KMS-11 (cell line): ENCODE measurements at regions not wholly inside any gene's neighbourhood (a gene's known extent, or its start where the extent isn't known, plus 50 kb on each side); places are given as distances from the start of the nearest gene placed in this dataset.

Experiments
- H2AFZ ChIP-seq: fragments of 200-600 bp; sonication (generic); 2 replicates; pipeline ENCODE4 v1.6.1; 2016; ENCODE audit warnings: antibody characterized with exemption, mixed run types, low read depth
- H3K27ac ChIP-seq: fragments of 200-600 bp; sonication (generic); 2 replicates; pipeline ENCODE4 v1.6.1; 2016; ENCODE audit warnings: mild to moderate bottlenecking, mixed run types
- H3K27me3 ChIP-seq: fragments of 200-600 bp; sonication (generic); 2 replicates; pipeline ENCODE4 v1.6.1; 2017; ENCODE audit warnings: mild to moderate bottlenecking, low read depth, mixed run types, moderate library complexity; ENCODE audit not compliant: insufficient read depth
- H3K36me3 ChIP-seq: fragments of 200-600 bp; sonication (generic); 2 replicates; pipeline ENCODE4 v1.6.1; 2017; ENCODE audit warnings: mild to moderate bottlenecking, mixed run types; ENCODE audit not compliant: insufficient read depth
- H3K4me1 ChIP-seq: fragments of 200-600 bp; sonication (generic); 2 replicates; pipeline ENCODE4 v1.6.1; 2016; ENCODE audit warnings: mild to moderate bottlenecking, low read depth, mixed run types; ENCODE audit not compliant: poor library complexity, severe bottlenecking
- H3K4me2 ChIP-seq: fragments of 200-600 bp; sonication (generic); 2 replicates; pipeline ENCODE4 v1.7.0; 2016; ENCODE audit warnings: mild to moderate bottlenecking, mixed run types
- H3K4me3 ChIP-seq: fragments of 200-600 bp; sonication (generic); IDR thresholded peaks from 2 replicates; pipeline ENCODE4 v1.6.1; 2017; ENCODE audit warnings: low read depth, low read length, mixed read lengths; ENCODE audit not compliant: insufficient read depth
- H3K79me2 ChIP-seq: fragments of 200-600 bp; sonication (generic); 2 replicates; pipeline ENCODE4 v1.6.1; 2016; ENCODE audit warnings: low read depth, mixed run types; ENCODE audit not compliant: insufficient read depth
- H3K9ac ChIP-seq: fragments of 200-600 bp; sonication (generic); 2 replicates; pipeline ENCODE4 v1.6.1; 2016; ENCODE audit warnings: mild to moderate bottlenecking, mixed run types
- H4K20me1 ChIP-seq: fragments of 200-600 bp; sonication (generic); 2 replicates; pipeline ENCODE4 v1.6.1; 2016; ENCODE audit warnings: mild to moderate bottlenecking, mixed run types; ENCODE audit not compliant: insufficient read depth
- TF ChIP-seq, protein P1 (sequence below): fragments of 200-600 bp; sonication (generic); conservative IDR thresholded peaks from 2 replicates; pipeline ENCODE4 v1.6.1; 2017; ENCODE audit warnings: low read depth, mild to moderate bottlenecking, antibody characterized with exemption, low read length, moderate library complexity, mixed read lengths

DNA sequence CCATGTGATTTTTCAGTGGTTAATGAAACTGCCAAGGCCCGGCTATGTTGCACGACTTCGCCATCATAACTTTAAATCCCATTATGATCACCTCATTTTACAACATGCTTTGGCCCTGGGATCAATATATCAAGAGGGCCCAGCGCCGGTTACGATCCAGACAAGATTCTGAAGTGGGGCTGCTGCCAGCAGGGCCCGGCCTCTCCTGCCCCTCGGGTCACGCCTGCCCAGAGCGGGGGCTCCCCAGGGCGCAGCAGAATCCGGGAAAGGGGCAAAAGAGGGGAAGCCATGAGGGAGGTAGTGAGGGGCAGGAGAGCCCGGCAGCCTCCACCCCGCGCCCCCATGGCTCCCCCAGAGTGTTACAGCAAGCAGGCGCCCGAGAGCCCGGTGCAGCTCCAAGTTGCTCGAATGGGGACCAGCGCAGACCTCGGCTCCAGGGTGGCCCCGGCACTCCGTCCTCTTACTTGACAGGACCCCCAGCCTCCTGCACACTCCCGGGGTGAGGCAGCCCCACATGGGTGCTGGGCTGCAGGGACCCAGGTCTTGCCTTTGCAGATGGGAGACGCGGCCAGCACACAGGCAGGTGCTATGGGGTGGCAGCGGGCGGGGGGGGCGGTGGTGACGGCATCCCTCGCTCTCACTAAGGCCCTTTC is 129.8 kb upstream of the NKX1-1 start:
- Histone ChIP-seq H3K27me3 (peaks cover 6% of the 10 kb centered on the region; the same call in 1 of the 2 replicates), H3K4me1 (no peaks in the 10 kb centered on the region), H3K9ac (no peak overlapping the region), H3K4me3 (no peak overlapping the region), H3K4me2 (no peak overlapping the region), H4K20me1 (no peaks in the 10 kb centered on the region), H3K79me2 (no peaks in the 10 kb centered on the region), H3K27ac (no peak overlapping the region), H3K36me3 (no peaks in the 10 kb centered on the region), H2AFZ (no peak overlapping the region)
- TF ChIP-seq, protein P1, sequence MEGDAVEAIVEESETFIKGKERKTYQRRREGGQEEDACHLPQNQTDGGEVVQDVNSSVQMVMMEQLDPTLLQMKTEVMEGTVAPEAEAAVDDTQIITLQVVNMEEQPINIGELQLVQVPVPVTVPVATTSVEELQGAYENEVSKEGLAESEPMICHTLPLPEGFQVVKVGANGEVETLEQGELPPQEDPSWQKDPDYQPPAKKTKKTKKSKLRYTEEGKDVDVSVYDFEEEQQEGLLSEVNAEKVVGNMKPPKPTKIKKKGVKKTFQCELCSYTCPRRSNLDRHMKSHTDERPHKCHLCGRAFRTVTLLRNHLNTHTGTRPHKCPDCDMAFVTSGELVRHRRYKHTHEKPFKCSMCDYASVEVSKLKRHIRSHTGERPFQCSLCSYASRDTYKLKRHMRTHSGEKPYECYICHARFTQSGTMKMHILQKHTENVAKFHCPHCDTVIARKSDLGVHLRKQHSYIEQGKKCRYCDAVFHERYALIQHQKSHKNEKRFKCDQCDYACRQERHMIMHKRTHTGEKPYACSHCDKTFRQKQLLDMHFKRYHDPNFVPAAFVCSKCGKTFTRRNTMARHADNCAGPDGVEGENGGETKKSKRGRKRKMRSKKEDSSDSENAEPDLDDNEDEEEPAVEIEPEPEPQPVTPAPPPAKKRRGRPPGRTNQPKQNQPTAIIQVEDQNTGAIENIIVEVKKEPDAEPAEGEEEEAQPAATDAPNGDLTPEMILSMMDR, result no peak

DNA sequence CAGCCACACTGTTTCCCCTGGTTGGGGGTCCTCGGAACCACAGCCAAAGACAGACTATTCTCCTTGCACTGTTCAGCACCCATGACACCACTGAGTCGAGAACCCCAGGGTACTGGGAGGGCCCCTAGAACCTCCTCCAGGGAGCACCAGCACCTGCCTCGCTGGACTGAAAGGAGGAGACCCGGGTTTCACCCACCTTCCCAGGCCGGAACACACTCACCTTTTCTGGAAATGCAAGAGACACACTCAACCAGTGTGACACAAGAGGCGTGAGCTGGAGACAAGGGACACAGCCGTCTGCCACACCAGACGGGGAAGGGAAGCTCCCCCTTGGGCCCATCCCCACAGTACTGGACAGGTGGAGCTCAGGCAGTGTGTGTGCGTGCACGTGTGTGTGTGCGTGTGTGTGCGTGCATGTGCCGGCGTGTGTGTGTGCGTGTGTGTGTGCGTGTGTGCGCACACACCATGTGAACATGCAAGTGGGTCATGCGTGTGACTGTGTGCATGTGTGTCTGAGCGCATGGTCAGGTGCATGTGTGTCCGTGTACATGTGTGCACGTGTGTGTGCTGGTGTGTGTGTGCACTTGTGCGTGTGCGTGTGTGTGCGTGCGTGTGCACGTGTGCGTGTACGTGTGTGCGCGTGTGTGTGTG is 128.8 kb upstream of the NKX1-1 start:
- no peaks in the 10 kb centered on the region for H3K79me2 ChIP-seq
- H4K20me1 ChIP-seq, result no peaks in the 10 kb centered on the region
- H3K4me3 ChIP-seq, result no peak overlapping the region
- no peak overlapping the region for H3K4me2 ChIP-seq
- H3K9ac ChIP-seq, result no peak overlapping the region
- TF ChIP-seq, protein P1, result no peak
- no peak overlapping the region for H3K27ac ChIP-seq
- H3K4me1 ChIP-seq, result no peaks in the 10 kb centered on the region
- H3K27me3 ChIP-seq, result peaks cover 6% of the 10 kb centered on the region; the same call in 1 of the 2 replicates
- no peaks in the 10 kb centered on the region for H3K36me3 ChIP-seq
- H2AFZ ChIP-seq, result no peak overlapping the region

DNA sequence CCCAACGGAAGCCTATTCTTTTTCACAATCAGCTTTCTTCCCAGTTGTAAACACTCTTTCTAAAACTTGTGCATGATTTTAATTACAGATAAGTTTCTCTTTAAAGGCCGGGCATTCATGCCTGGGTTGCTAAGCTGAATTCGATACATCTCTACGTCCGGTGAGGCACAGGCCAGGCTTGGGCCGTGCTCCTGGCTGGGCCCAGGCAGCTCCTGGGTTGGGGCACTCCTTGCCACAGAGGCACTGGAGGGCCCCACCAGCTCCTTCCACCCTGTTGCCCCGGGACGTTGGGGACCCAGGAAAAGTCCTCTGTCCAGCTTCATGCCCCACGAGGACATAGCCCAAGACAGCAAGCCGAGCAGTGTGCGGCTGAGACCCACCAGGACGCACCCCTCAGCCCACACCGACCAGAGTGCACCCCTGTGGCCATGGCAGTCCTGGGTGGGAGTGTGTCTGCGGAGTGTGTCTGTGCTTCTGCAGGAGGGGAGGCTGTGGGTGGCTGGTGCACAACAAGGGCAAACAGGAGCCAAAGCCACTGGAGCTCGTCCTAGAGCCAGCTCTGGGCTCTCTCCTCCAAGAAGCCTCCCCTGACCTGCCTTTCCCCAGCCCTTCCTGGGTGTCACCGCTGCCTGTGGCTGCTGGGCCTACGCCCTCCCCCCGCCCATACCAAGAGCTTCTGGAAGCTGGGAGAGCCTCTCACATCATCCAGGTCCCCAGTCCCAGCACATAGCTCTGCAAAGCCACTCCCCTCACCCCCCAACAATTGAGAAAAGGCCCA is 128.0 kb upstream of the NKX1-1 start:
- no peak overlapping the region for H3K27ac ChIP-seq
- no peak overlapping the region for H3K9ac ChIP-seq
- no peaks in the 10 kb centered on the region for H3K4me1 ChIP-seq
- no peaks in the 10 kb centered on the region for H3K36me3 ChIP-seq
- H4K20me1 ChIP-seq, result no peaks in the 10 kb centered on the region
- H3K4me2 ChIP-seq, result no peak overlapping the region
- no peaks in the 10 kb centered on the region for H3K79me2 ChIP-seq
- TF ChIP-seq, protein P1, result no peak
- no peak overlapping the region for H3K4me3 ChIP-seq
- 0 out of 2 replicates have a peak, but pooled peaks cover 6% of the 10 kb centered on the region for H3K27me3 ChIP-seq
- no peak overlapping the region for H2AFZ ChIP-seq

DNA sequence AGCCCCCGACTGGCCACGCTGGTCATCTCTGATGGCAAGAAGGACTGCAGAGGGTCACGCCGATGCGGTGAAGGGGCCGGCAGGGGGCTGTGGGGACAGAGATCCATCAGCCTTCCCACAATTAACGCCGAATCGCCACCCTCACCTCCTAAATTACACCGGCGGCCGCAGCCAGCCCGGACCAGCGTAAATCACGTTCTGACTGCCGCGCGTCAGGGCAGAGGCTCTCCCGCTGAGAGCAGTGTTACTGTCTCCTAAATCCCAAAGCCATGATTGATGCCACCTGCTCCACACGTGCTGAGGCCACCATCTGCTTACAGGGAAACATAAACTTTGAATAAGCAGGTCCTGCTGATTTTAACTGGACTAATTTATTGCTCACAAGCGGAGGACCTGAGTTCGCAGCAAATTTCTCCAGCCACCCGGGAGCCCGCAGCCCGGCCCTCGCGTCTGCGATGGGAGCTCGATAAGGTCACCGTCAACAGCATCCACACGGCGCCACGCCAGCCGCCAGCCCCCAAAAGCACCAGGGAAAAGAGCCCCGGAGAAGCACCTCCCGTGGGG is 127.3 kb upstream of the NKX1-1 start:
- Histone ChIP-seq H3K4me1 (no peaks in the 10 kb centered on the region), H4K20me1 (no peaks in the 10 kb centered on the region), H2AFZ (no peak overlapping the region), H3K27me3 (0 out of 2 replicates have a peak, but pooled peaks cover 9% of the 10 kb centered on the region), H3K4me3 (no peak overlapping the region), H3K79me2 (no peaks in the 10 kb centered on the region), H3K36me3 (no peaks in the 10 kb centered on the region), H3K27ac (no peak overlapping the region), H3K4me2 (no peak overlapping the region), H3K9ac (no peak overlapping the region)
- TF ChIP-seq, protein P1, result no peak
